Dedifferentiated amniotic fluid mesenchymal stem cell (primary cell): ENCODE measurements at regions not wholly inside any gene's neighbourhood (a gene's known extent, or its start where the extent isn't known, plus 50 kb on each side); places are given as distances from the start of the nearest gene placed in this dataset.
"Not testable (repeated sequence)": the region's sequence is repeated elsewhere in the genome, so short reads cannot be mapped to it uniquely, and the experiment has no call there.

Experiments
- DNase-seq: peaks from one replicate; pipeline ENCODE4 v3.0.0-alpha.2; 2016; ENCODE audit errors: extremely low spot score

- DNase-seq, result not testable (repeated sequence)
These were observed 58.3 kb downstream of the ART5 start for GRCh38 chr11:3583476-3583875.

GRCh38 chr11:3581389-3581725 lies 60.4 kb downstream of the ART5 start:
- DNase-seq, result not testable (repeated sequence)

GRCh38 chr11:3580487-3581388 lies 61.1 kb downstream of the ART5 start:
- DNase-seq, result not testable (repeated sequence)

GRCh38 chr11:3579600-3580459 lies 62.0 kb downstream of the ART5 start:
- not testable (repeated sequence) for DNase-seq

GRCh38 chr11:3576066-3576604 lies 65.7 kb downstream of the ART5 start:
- not testable (repeated sequence) for DNase-seq

- DNase-seq, result not testable (repeated sequence)
These were observed 68.7 kb downstream of the ART5 start for GRCh38 chr11:3572976-3573647.

- DNase-seq, result not testable (repeated sequence)
These were observed 70.0 kb downstream of the ART5 start for GRCh38 chr11:3571752-3572151.

GRCh38 chr11:3565838-3566237 lies 76.0 kb downstream of the ART5 start:
- DNase-seq, result not testable (repeated sequence)

- DNase-seq, result not testable (repeated sequence)
These were observed 77.4 kb downstream of the ART5 start for GRCh38 chr11:3564383-3564782.

GRCh38 chr11:3554621-3555020 lies 87.2 kb downstream of the ART5 start:
- not testable (repeated sequence) for DNase-seq

GRCh38 chr11:3544990-3545389 lies 96.8 kb downstream of the ART5 start:
- DNase-seq, result not testable (repeated sequence)

GRCh38 chr11:3538220-3538619 lies 103.6 kb downstream of the ART5 start:
- DNase-seq, result not testable (repeated sequence)

- not testable (repeated sequence) for DNase-seq
These were observed 104.5 kb downstream of the ART5 start for GRCh38 chr11:3537254-3537653.

GRCh38 chr11:3532958-3533357 lies 108.8 kb downstream of the ART5 start:
- DNase-seq, result not testable (repeated sequence)

GRCh38 chr11:3531280-3531679 lies 110.5 kb downstream of the ART5 start:
- not testable (repeated sequence) for DNase-seq

- DNase-seq, result not testable (repeated sequence)
These were observed 118.2 kb downstream of the ART5 start for GRCh38 chr11:3523567-3523966.

GRCh38 chr11:3520905-3521304 lies 120.9 kb downstream of the ART5 start:
- DNase-seq, result not testable (repeated sequence)

- DNase-seq, result not testable (repeated sequence)
These were observed 122.0 kb downstream of the ART5 start for GRCh38 chr11:3519841-3520240.

- DNase-seq, result not testable (repeated sequence)
These were observed 124.7 kb downstream of the ART5 start for GRCh38 chr11:3516934-3517567.

- not testable (repeated sequence) for DNase-seq
These were observed 125.4 kb downstream of the ART5 start for GRCh38 chr11:3516345-3516933.
